ENCODE measurements at regions not wholly inside any gene's neighbourhood (a gene's known extent, or its start where the extent isn't known, plus 50 kb on each side); places are given as distances from the start of the nearest gene placed in this dataset.

DNA sequence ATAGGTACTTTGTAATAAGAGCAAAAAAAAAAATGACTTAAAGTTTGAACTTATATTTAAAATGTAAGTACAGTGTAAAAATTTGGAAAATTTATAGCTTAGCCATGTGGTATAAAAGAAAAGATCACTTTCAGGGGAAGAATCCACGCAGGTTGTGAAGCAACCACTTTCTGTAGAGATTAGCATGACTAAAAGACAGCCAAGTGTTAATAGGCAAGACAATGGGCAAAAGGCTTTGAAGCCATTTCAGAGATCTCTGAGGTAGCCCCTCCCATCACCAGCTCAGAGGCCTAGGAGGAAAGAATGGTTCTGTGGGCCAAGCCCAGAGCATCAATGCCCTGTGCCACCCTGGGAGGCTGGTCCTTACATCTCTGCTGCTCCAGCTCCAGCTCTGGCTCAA is 346.3 kb upstream of the CHD1 start:
- Histone ChIP-seq H3K4me1 (ENCODE audit: control insufficient read depth in 2 of 2, insufficient read depth in 2 of 2, low read length in 2 of 2) (no peaks in the 10 kb centered on the region), H3K4me3 (ENCODE audit: control extremely low read depth in 1 of 5, extremely low read depth in 1 of 5, insufficient read depth in 1 of 5, low read depth in 2 of 5, low read length in 4 of 5) (no peak overlapping the region), H3K27me3 (replicated peaks in 1 of 4; ENCODE audit: control extremely low read depth in 1 of 4, control insufficient read depth in 3 of 4, insufficient read depth in 4 of 4, low read length in 3 of 4) (no peaks in the 10 kb centered on the region), H3K27ac (ENCODE audit: low read length in 2 of 2) (no peak overlapping the region), H3K9ac (ENCODE audit: low read length) (no peak overlapping the region), H3K9me3 (ENCODE audit: control extremely low read depth in 1 of 3, control insufficient read depth in 2 of 3, insufficient read depth in 1 of 3, low read length in 2 of 3) (peaks cover 0 to 4% (median 0%) of the 10 kb centered on the region in 3 donors), H2AFZ (ENCODE audit: insufficient read depth, low read depth, low read length, poor library complexity, severe bottlenecking) (no peak overlapping the region), H4K20me1 (ENCODE audit: control insufficient read depth, insufficient read depth, low read length, poor library complexity, severe bottlenecking) (no peaks in the 10 kb centered on the region), H3K79me2 (ENCODE audit: control insufficient read depth, insufficient read depth, low read length) (no peaks in the 10 kb centered on the region), H3K4me2 (replicated peaks; ENCODE audit: low read depth, low read length, poor library complexity, severe bottlenecking) (no peak overlapping the region), H3K36me3 (replicated peaks in 1 of 2; ENCODE audit: control extremely low read depth in 1 of 2, control insufficient read depth in 1 of 2, extremely low read depth in 1 of 2, insufficient read depth in 2 of 2, low read length in 1 of 2) (no peaks in the 10 kb centered on the region)
- ATAC-seq (ENCODE audit: low read depth) (no peak), DNase-seq (no peak)
- H3K4me3 Mint-ChIP-seq: no peak overlapping the region
- POLR2A ChIA-PET: no interaction called here
- H3K9me3 Mint-ChIP-seq (ENCODE audit: insufficient read depth): no peaks in the 10 kb centered on the region
- intact Hi-C loops (cut with micrococcal nuclease): no loop called here
- H3K4me1 Mint-ChIP-seq: no peaks in the 10 kb centered on the region
- H3K27ac Mint-ChIP-seq: no peak overlapping the region
- 100% methylated on average over 1 of the region's 1 CpG for WGBS (ENCODE audit: insufficient coverage)
- H3K27me3 Mint-ChIP-seq: no peaks in the 10 kb centered on the region
- no peak for TF ChIP-seq EZH2 (IDR thresholded peaks at IDR 0.05; ENCODE audit: borderline replicate concordance, insufficient read depth, low read depth, low read length, poor library complexity, severe bottlenecking)
- TF ChIP-seq, protein P1, sequence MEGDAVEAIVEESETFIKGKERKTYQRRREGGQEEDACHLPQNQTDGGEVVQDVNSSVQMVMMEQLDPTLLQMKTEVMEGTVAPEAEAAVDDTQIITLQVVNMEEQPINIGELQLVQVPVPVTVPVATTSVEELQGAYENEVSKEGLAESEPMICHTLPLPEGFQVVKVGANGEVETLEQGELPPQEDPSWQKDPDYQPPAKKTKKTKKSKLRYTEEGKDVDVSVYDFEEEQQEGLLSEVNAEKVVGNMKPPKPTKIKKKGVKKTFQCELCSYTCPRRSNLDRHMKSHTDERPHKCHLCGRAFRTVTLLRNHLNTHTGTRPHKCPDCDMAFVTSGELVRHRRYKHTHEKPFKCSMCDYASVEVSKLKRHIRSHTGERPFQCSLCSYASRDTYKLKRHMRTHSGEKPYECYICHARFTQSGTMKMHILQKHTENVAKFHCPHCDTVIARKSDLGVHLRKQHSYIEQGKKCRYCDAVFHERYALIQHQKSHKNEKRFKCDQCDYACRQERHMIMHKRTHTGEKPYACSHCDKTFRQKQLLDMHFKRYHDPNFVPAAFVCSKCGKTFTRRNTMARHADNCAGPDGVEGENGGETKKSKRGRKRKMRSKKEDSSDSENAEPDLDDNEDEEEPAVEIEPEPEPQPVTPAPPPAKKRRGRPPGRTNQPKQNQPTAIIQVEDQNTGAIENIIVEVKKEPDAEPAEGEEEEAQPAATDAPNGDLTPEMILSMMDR (IDR thresholded peaks at IDR 0.05): no peak
- CTCF ChIA-PET: no interaction called here

DNA sequence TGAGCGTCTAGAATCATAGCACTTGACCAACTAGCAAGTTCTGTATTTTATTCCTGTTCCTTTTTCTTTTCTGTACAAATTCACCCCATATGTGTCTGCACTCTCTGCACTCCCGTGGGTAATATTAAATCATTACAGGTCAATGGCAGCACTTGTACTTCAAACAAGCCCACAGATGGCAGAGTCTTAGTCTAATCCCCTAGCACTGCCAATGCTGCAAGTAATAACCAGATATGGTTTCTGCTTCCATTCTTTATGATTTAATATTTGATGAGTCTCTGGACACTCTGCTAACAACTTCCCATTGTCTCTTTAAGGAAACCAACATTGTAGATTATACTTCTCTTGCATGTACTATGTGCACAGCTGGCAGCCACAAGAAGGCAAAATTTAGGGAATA is 343.8 kb upstream of the CHD1 start:
- Mint-ChIP-seq H3K9me3 (ENCODE audit: insufficient read depth) (peaks cover 2% of the 10 kb centered on the region), H3K27ac (no peak overlapping the region), H3K4me3 (no peak overlapping the region), H3K4me1 (no peaks in the 10 kb centered on the region), H3K27me3 (no peaks in the 10 kb centered on the region)
- Histone ChIP-seq H3K79me2 (ENCODE audit: control insufficient read depth, insufficient read depth, low read length) (no peaks in the 10 kb centered on the region), H2AFZ (ENCODE audit: insufficient read depth, low read depth, low read length, poor library complexity, severe bottlenecking) (no peak overlapping the region), H3K9ac (ENCODE audit: low read length) (no peak overlapping the region), H3K9me3 (ENCODE audit: control extremely low read depth in 1 of 3, control insufficient read depth in 2 of 3, insufficient read depth in 1 of 3, low read length in 2 of 3) (peaks cover 0 to 4% (median 0%) of the 10 kb centered on the region in 3 donors), H3K4me1 (ENCODE audit: control insufficient read depth in 2 of 2, insufficient read depth in 2 of 2, low read length in 2 of 2) (no peaks in the 10 kb centered on the region), H3K4me2 (replicated peaks; ENCODE audit: low read depth, low read length, poor library complexity, severe bottlenecking) (no peak overlapping the region), H4K20me1 (ENCODE audit: control insufficient read depth, insufficient read depth, low read length, poor library complexity, severe bottlenecking) (no peaks in the 10 kb centered on the region), H3K27me3 (replicated peaks in 1 of 4; ENCODE audit: control extremely low read depth in 1 of 4, control insufficient read depth in 3 of 4, insufficient read depth in 4 of 4, low read length in 3 of 4) (no peaks in the 10 kb centered on the region), H3K27ac (ENCODE audit: low read length in 2 of 2) (no peak overlapping the region), H3K36me3 (replicated peaks in 1 of 2; ENCODE audit: control extremely low read depth in 1 of 2, control insufficient read depth in 1 of 2, extremely low read depth in 1 of 2, insufficient read depth in 2 of 2, low read length in 1 of 2) (no peaks in the 10 kb centered on the region), H3K4me3 (ENCODE audit: control extremely low read depth in 1 of 5, extremely low read depth in 1 of 5, insufficient read depth in 1 of 5, low read depth in 2 of 5, low read length in 4 of 5) (no peak overlapping the region)
- ATAC-seq (ENCODE audit: low read depth) (no peak), DNase-seq (no peak)
- POLR2A ChIA-PET: no interaction called here
- CTCF ChIA-PET: no interaction called here
- TF ChIP-seq, protein P1 (IDR thresholded peaks at IDR 0.05): no peak
- no peak for TF ChIP-seq EZH2 (IDR thresholded peaks at IDR 0.05; ENCODE audit: borderline replicate concordance, insufficient read depth, low read depth, low read length, poor library complexity, severe bottlenecking)
- 94% methylated on average over 2 of the region's 2 CpGs for WGBS (ENCODE audit: insufficient coverage)
- intact Hi-C loops (cut with micrococcal nuclease): no loop called here

Data from B cell (primary cell).